Suppressor macrophage (primary cell): ENCODE measurements at regions not wholly inside any gene's neighbourhood (a gene's known extent, or its start where the extent isn't known, plus 50 kb on each side); places are given as distances from the start of the nearest gene placed in this dataset.

Experiments used
- DNase-seq, 4 experiments: peaks; one replicate each; pipeline ENCODE4 v3.0.0-alpha.2; 2020 to 2022

DNA sequence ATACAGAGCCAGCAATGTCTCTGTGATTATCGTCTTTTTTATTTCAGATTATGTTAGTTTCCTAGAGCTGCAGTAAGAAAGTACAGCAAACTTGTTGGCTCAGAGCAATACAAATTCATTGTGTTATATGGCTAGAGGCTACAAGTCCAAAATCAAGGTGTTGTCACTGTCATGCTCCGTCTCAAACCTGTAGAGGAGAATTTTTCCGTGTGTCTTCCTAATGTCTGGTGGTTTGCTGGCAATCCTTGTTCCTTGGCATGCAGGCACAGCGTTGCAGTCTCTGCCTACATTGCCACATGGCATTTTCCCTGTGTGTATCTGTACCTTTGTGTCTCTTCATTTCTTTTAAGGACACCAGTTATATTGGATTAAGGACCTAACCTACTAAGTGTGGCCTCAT, 244.4 kb downstream of the LRRIQ3 start:
- DNase-seq: no peak

DNA sequence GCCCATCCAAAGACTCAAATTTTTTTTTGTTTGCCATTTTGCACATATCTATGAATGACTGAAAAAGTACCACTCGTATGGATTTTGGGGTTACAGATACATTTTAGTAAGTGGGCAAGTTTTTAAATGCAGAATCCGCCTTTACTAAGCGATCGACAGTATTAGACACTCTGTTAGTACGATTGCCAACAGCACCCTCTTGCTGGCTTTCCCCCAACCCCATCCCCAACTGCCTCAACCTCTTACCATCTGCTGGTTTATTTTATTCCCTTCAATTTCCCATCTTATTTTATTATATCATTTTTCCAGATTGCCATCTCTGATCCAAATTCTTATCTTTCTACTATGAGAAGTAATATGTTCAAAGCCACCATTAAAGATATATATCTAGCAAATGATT, 244.8 kb downstream of the LRRIQ3 start:
- no peak for DNase-seq

DNA sequence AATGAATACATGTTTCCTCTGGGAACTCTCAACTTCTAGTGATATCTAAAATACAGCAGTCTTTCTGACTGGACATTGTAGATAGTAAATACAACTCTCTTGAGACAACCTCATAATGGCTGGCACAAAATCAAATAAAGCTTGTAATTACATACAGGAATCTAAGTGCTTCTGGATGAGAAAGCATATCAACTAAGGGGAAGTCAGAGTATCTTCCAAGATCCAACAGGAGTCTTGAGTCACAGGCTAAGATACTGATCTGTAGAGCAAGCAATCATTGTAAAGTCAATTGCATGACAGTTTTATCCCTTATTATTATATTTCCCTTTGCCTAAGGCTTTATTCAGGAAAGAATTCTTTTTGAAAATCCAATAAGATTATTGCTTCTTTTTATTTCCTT, 249.9 kb downstream of the LRRIQ3 start:
- no peak for DNase-seq

DNA sequence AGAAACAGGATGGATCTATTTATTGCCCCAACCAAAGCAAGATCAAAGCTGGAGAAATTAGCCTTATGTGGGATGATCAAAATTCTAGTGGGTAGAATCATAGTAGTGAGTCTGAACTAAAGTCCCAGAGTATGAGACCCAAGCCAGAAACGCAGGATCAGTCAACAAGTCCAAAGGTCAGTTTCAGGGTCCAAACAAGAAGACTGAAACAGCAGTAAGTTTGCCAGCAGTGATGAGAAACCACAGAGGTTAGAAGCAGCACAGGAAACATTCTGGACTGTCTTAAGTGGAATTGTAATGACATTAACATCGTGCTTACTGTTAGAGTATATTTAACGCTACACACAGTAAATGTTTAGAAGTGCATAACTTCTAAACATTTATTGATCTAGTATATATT, 251.0 kb downstream of the LRRIQ3 start:
- DNase-seq: no peak

DNA sequence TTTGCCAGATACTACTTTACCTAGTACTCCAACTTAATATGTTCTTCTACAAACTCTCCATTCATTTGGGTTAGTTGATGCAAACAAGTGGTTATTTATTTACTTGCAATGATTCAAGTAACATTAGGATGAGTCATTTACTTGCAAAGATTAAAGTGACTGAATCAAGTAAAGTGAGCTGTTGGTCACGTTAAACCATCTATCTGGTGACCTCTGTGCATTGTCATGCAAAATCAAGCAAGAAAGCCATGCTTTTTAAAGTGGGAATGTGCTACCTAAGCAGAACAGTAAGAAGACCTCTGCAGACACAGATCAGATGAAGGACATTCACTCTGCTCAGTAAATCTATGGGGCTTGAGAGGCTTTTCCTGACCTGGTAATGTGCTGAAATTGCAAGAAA, 254.7 kb downstream of the LRRIQ3 start:
- DNase-seq: no peak

DNA sequence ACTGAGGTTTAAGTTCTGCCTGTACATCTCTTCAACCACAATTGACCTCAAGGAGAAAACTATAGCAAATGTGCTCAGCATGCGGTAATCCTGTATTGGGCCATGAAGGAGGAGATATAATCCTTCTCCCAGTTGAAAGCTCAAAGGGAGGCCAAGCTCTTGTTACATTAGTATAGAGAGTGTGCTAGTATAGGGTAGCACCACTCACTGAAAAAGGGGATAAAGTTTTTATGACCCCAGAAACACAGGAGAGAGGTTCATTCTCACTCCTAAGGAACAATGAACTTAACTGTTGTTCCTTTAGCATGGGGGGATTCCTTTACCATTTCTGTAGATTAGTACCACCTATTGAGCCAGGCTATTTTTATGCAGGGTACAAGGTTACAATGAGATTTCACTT, 267.7 kb downstream of the LRRIQ3 start:
- no peak for DNase-seq

DNA sequence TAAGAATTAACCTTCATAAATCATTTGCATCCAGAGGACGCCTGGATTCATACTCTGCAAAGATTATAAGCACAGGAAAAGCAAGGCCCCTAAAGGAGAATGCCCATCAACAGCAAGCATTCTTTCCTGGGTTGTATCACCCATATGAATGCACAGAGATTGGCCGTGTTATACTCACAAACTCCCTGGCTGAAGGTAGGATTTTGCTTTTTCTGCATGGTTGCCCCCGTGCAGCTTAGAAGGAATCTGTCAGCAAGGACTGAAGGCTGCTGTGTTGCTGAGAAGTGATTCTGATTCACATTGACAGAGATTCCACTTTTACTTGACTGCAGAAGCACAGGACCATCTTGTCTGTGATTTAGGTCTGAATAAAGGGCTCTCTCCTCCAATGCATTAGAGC, 283.0 kb downstream of the LRRIQ3 start:
- no peak for DNase-seq

DNA sequence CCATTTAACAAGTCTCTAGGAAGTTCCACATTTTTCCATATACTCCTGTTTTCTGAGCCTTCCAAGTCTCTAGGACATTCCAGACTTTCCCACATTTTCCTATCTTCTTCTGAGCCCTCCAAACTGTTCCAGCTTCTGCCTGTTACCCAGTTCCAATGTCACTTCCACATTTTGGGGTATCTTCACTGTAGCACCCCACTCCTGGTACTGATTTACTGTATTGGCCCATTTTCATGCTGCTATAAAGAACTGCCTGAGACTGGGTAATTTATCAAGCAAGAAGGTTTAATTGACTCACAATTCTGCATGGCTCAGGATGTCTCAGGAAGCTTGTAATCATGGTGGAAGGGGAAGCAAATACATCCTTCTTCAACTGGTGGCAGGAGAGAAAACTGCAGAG, 285.0 kb downstream of the LRRIQ3 start:
- no peak for DNase-seq

DNA sequence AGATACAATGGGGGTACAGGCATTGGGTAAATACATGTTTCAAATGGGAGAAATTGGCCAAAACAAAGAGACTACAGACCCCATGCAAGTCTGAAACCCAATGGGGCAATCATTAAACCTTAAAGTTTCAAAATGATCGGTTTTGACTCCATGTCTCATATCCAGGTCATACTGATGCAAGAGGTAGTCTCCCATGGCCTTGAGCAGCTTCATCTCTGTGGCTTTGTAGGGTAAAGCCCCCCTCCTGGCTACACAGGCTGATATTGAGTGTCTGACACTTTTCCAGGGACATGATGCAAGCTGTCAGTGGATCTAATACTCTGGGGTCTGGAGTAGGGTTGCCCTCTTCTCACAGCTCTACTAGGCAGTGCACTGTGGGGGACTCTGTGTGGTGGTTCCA, 286.1 kb downstream of the LRRIQ3 start:
- DNase-seq: no peak

DNA sequence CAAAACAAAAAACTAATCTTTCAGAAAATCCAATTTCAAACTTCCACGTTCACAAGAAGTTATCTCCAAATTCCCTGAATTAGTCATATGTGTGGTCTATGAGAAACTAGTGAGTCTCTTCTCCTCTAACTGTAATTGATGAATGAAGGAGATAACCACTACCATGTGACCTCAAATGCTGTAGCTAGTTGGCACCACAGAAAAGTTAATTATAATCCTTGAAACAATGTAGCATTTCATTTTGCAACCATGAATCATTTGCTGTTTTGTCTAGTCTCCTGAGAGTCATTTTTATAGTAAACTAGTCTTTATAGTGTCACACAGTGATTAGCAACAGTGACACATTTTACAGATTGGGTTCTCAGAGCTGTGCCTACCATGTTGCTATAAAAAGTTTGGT, 287.5 kb downstream of the LRRIQ3 start:
- DNase-seq: no peak

DNA sequence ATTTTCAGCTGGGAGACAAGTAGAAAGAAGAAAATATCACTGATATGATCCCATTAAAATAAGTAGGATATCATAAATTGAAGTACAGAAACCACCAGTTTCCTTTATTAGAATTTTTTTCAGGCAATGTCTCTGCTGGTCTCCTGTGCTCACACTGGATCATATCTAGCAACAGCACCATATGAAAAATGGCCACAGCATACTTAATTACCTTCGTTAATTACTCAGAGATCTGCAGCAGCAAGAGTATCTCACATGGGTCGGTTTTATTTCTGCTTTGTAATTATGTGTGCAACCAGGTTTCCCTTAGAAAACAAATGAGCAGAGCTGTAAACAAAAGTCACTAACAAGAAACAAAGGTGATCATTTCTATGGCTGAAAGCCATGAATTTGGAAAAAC, 287.9 kb downstream of the LRRIQ3 start:
- DNase-seq: no peak

DNA sequence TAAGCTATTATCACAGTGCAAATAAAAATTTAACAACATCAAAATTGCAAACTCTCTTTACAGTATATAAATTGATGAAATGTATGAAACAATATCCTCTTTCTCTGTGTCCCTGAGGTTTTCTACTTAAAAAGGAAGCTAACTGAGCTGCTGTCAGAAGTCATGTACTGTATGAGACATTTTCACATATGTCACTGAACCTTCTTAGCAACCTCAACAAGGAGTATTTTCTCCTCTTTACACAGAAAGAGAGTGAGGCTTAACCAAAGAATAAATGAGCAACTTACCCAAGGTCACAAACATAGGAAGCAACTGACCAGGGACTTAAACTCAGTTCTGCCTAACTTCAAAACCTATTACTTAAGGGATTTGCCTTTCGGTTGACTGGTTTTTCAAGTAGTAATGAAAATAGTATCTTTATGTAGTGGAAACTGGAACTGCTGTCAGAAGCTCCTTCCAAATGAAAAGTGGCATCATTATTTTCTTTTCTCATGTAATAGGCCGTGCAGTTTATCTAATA, 288.9 kb downstream of the LRRIQ3 start:
- no peak for DNase-seq

DNA sequence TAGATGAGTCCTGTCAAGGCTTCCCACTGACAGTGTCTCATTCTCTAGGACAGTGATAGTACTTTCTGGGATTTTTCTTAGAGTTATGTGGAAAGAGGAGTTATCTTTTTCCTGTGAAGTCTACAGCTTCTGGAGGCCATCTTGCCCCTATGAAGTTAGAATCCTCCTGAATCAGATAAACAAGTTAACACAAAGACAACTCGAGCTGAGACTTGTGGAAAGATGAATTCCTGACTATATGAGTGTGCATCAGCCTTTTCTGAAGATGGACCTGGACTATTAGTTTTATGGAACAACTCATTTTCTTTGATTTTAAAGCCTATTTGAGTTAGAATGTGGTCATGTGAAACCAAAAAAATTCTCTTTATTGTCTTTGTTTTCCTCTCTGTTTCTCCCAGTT, 290.9 kb downstream of the LRRIQ3 start:
- DNase-seq: no peak

DNA sequence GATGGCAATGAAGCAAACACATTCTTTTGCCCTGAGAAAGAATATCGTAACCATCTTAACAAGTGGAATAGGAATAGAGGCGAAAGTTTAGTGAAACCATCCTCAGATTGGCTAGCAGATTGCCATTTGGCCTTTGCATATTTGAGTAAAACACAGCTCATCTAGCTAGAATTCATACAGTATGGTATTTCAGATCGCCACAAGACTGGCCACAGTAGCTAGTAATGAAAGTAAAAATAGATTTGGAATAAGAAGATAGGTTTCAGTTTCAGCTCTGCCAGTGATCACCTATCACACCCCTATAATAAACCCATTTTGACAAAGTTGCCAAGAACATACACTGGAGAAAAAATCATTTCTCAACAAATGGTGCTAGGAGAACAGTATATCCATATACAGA, 294.9 kb downstream of the LRRIQ3 start:
- DNase-seq: no peak

DNA sequence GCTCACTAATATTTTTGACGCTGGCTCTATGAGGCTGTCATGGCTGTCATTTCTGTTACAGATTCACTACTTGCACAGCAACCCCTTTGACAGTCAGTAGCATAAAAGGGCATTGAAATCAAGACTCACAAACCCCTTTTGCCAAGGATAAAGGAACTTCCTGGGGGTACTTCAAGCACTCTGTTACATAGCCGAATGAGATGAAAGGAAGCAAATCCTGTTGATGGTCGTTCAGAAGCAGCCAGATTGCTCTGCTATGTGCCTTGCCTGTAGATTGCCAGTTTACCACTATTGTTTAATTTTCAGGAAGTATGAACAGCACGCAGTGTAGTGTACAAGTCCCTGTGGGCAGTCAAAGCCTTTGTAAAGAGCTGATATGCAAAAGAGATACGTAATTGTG, 296.2 kb downstream of the LRRIQ3 start:
- no peak for DNase-seq

DNA sequence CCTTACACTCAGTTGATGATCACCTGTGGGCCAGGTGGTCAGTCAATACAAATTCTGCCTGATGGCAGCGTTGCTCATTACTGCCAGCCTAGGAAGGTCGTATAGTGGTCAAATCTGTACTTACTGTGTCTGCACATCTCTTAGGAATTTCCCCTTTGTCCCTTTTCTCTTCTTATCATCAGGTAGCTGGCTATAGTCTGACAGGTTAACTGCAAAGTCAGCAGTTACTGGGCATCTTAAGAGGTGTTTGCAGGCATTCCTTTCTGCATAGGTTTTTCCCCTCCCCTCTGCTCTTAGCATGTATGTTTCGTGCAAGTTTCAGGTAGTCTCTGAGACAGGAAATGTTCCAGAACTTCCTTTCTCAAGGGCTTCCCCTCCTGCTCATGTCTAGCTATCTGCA, 298.7 kb downstream of the LRRIQ3 start:
- DNase-seq: no peak

DNA sequence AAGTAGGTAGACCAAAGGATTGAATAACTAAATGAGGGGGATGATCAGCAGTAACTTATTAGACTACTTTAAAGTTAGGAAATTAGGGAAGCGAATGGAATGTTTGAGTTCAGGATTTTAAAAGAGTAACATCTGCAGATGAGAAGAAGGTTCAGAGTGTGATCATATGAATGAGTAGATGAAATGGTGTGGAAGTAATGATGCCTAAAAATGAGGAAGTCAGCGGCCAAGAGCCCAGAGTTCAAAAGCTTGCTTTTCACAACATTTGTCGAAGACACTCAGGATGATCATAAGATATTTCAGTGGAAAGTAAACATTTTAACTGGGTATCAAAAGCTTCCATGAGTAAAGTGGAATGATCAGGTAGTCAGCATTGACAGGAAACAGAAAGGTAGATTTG, 299.4 kb downstream of the LRRIQ3 start:
- no peak for DNase-seq

DNA sequence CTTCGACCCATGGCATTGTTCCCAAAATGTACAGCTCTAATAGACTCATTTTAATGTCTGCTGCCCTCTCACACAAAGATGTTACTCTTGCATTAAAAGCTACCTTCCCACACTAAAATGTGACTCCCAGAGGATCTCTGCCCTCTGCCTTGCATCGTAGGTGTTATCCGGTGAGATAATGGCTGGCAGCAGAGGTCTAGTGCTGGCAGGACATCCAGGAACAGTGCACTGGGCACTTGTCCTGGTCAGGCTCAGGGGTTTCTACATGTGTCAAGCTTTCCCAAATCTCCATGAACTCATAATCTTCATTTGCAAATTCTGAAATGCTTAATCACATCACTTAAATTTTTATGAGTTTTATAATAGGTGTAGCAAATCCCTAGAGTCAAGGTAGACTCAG, 310.6 kb downstream of the LRRIQ3 start:
- DNase-seq: no peak

DNA sequence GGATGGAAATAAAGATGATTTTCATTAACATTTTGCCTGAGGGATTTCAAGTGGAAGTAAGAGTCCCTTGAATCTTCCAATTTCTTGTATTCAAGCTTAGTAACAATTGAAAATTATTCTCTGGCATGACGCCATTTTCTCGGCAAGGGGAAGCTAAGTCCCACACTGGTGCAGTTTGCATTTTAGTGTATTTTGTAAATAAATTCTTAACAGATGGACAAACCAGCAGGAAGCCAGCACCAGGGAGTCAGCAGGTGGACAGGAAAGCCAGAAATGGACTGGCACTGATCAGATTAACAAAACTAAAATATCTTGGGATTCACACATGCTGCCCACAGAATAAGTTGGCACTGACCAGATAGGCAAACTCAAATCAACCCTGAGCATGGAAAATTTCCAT, 311.3 kb downstream of the LRRIQ3 start:
- DNase-seq: no peak

DNA sequence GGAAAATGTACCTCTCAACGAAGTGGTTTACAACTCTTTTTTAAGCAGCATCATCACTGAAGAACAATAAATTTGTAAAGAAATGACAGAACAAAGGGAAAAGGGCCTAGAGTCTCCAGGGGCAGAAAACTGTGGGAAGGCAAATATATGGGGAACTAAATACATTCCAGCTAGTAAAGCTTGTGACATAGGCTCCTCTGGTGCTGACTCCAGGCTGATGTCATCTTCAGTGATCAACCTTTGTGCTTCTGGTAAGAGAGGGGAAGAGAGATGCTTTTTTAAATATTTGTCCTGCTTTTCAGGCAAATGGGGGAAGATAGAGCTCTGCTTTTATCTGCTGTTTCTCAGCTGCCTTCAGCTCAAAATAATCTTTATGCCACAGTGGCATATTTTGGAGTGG, 323.2 kb downstream of the LRRIQ3 start:
- DNase-seq: no peak

DNA sequence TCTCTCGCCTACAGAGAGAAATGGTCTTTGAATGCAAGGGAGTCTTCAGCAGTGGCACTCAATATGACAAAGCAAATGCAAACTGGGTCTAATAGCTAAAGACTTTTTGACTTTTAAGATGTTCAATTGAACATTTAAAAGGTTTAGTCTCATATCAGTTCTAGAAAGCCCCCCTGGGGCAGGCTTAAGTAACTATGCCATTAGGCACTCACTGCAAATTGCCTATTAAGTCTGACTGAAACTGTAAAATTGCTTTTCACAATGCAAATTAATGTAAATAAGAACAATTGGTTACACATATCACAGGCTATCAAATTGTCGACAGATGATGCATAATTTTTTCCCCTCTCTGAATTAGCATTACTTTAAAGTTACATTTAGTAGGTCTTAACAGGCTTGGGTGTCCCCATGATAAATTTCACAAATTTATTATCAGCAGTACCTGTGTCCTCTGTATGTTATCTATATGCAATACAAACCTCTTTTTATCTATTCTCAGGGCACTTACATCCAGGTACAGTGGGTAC, 329.1 kb downstream of the LRRIQ3 start:
- no peak for DNase-seq

DNA sequence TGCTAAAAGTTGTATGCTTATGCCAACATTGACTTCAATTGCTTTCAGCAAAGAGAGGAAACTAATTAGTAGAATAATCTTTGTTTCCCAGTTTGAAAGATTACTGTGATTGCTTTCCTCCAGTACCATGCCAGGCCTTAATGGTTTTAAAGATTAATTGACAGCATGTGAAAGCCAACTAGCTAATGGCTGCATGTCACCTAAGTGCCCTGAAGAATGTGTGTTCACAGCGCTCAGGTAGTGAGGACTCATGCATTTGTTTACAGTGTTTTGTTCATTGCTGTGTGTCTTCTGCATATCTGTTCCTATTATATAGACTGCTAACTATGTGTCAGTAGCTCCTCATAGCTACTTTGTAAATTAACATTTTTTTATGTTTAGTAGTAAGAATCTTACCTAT, 335.6 kb downstream of the LRRIQ3 start:
- no peak for DNase-seq

DNA sequence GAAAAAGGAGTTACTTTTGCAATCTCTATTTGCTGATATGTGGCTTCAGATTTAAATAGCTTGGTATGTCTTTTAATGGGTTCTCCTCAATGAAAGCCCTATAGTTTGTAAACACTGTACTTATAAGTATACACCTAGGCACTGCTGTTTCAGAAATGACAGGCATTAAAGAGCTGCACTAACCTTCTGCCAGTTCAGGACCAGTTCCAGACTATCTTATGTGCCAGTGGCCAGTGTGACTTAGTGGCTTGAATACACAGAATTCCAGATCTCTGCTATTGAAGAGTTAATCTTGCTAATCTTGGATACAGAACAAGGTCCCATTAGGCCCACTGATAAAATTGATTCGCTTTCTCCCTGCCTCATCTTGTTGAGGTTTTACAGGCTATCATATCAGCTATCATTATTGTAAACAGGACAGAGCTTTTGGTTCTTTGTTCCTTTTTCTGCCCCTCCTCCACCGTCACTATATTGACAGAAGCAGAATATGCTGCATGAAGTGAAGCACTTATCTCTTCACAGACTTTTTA, 337.5 kb downstream of the LRRIQ3 start:
- DNase-seq: no peak

DNA sequence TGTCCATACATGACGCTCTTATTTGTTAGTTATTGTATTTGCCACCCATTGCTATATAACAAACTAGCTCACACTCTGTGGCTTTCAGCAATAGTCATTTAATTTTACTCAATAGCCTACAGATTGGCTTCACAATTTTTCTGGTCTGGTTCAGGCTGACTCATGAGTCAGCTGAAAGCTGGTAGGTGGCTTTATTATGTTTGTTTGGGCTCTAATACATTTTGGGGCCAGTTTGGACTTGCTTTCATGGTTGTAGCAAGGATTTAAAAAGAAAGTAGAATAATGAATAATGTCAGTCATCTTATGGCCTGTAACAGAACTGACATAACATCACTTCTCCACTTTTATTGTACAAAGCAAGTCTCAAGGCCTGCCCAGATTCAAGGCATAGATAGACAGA, 338.7 kb downstream of the LRRIQ3 start:
- no peak for DNase-seq

DNA sequence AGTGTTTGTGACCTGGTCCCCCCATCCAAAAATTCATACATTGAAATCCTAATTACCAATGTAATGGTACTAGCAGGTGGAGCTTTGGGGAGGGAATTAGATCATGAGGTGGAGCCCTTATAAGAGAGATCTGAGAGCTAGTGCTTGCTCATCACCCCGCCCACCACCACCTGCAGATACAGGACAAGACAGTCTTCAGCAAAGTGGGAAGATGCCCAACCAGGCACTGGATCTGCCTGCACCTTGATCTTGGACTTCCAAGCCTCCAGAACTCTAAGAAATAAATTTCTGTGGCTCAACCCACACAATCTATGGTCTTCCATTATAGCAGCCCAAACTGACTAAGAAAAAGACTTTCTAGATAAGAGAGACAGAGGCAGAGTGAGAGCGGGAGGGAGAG, 343.4 kb downstream of the LRRIQ3 start:
- DNase-seq: no peak
